GM18519 (cell line): ENCODE measurements at regions not wholly inside any gene's neighbourhood (a gene's known extent, or its start where the extent isn't known, plus 50 kb on each side); places are given as distances from the start of the nearest gene placed in this dataset.

Experiments used
- ATAC-seq: cut with Tn5 transposase; IDR thresholded peaks from one replicate; pipeline ENCODE4 v1.9.1; 2021; ENCODE audit warnings: mild to moderate bottlenecking, moderate library complexity; ENCODE audit not compliant: unreplicated experiment, low FRiP score

DNA sequence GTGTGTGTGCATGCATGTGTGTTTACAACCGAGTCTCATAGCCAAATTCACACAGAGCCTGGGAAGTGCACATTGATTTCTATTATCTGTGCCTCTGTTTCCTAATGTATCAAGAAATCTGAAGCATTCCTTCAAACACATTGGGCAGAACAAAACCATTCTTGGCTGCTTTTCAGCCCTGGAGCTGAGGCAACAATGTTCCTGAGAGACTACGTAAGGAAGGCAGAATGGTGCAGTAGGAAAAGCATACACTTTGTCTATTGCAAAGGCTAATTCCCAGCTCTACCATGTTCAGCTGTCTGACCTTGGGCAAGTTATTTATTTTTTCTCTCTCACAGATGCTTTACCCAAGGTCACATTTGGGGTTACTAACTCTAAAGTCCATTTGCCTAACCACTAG, 575.5 kb downstream of the SOX6 start:
- ATAC-seq: no peak

DNA sequence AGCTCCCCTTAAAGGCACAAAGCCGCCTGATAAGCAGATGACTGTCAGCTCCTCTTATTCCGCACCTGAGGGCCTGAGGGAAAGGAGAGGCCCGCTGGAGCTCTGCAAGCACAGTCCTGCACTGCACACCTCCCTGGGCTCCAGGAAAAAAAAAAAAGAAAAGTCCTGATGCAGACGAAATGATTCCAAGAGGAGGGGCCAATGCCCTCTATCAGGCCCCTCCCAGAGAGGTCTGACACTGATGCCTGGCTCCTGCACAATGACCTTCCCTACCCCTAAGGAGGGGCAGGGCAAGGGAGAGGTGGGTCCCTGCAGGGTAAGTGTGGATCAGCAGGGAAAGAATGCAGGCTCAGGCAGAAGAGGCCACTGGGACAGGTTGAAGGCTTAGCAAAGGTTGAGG, 572.7 kb downstream of the SOX6 start:
- no peak for ATAC-seq

DNA sequence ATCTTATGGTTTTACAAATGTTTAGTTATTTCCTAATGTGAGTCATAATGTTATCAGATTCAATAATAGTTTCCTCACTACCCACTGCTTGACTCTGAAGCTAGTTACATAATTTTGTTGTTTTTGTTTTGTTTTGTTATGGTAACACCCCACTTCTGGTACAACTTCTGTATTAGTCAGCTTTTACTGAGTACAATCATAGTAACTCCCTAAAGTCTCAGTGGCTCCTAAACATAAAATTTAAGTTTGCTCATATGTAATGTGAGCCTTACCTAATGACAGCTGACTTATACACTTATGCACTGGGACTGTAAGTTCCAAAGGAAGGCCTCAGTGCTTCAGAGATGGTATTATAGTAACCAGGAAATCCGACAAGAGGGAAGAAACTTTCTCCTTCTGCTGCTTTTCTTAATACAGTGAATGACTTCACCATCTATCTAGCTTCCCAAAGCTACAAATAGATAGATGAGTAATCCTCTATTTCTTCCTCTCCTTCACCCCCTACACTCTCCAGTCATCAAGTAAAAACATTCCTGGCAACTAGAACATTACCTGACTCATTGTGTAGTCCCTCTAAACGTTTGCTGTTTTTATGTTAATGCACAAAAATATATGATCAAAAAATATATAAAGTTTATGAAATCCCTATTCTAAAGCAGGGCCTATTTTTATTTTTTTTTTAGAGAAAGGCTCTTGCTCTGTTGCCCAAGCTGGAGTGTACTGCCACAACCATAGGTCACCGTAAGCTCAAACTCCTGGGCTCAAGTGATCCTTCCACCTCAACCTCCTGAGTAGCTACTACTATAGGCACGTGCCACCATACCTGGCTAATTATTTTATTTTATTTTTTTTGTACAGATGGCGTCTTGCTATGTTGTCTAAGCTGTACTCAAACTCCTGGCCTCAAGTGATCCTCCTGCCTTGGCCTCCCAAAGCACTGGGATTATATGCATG, 563.0 kb downstream of the SOX6 start:
- no peak for ATAC-seq

DNA sequence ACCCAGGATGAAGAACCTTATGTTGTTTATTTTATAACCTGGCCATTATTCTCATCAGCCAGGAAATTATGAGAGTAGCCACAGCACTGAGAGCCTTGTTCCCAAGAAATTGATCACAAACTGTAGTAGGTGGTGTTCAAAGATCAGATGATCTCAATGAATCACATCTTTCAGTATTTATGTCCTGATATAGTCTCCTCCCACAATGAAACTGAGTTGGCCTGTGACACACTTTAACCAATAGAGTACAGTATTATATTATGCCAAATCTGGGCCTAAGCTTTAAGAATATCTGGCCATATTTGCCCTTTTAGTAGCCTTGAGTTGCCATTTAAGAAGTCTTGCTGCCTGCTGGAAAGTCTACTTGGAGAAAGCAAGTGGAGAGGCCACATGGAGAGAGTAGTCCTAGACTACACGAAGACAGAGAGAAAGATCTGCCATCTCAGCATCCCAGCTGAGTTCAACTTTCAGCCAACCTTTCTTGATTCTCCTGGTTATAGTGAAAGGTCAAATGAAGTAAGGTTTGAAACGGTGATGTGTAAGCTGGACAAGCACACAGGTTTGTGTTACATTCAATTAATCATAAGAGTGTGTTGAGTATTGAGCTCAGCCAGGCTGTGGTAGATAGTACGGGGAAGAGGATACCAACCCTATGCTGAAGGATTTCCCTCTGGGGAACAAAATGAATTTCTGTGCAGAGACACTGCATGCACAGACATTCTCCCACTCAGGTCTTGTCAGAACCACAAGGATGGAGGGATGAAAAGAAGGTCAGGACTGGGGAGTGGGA, 561.8 kb downstream of the SOX6 start:
- ATAC-seq: no peak

DNA sequence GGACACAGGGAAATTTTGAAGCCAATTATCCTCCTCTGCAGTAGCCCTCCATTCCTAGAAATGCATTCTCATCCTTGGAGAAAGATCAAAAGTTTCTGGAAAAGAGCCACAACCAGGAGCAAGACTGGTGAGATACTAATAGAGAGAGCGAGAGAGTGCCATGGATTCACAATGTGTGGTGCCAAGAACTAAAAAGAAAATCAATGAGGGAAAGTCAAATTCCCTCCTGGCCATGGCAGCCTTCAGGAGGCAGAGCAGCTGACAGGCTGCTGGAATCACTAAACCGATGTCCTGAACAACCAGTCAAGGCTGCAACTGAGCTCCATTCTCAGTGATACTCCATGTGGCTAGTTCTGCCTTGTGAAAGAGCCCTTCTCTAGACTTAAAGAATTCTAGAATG, 561.0 kb downstream of the SOX6 start:
- ATAC-seq: no peak

DNA sequence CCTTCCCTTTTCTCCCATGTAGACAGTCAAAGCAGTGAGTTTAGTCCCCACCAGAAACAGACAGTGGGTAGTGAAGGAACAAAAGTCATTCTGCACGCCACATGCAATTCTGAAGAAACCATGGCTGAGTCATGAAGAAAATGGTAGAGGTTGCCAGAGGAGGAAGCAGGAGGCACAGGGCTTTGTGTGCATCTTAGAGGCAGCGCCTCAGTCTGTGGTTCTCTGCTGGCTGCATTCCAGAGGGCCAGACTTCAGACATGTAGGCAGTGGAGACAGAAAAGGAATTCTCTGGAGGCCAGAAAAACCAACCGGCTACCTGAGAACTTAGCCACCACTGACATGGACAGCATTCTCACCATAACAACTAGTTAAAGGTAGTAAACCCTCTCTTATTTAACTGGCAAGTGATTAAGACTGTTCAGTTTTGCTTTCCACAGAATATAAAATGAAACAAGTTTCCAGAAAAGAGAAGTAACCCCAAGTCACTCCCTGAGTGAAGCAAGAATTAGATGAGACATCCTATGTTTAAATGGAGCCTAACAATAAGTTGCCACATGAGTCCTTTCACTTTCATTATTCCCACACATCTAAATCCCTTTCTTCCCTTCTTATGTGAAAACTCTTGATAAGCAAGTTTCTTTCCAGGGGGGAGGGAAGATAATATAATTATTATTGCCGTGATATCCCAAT, 556.1 kb downstream of the SOX6 start:
- ATAC-seq: no peak

DNA sequence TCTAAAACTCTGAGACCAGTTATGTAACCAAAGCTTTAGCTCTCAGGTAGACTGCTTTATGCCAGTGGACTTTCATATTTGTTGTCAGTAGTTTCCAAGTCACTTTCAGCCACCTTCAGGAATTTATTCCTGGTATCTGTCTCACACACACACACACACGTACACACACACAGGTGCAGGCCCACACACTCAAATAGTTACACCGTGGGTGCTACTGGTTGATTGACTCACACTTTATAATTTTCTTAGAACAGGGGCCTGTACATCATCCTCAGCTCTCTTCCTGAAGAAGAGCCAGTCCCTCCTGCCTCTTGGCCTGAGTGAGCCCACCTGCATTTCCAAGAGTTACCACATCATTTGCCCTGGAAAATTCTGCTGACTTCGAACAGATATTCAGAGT, 555.2 kb downstream of the SOX6 start:
- no peak for ATAC-seq

DNA sequence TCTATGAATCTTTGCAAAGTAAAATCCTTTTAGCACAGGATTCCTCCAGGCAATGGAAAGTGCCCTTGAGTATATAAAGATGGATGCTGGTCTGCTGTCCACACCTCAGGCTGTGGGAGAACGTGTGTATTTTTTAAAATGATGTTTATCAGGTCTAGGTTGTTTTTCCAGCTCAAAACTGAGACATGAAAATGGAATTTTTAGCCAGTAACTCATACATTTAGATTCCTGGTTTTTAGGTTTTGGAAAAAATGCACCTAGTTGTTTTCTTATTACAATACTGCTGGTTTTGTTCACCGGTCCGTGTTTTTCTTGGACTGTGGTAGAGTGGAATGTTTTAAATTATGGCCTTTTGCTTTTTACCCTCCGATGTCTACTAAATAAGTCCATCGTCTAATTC, 554.7 kb downstream of the SOX6 start:
- ATAC-seq: no peak

DNA sequence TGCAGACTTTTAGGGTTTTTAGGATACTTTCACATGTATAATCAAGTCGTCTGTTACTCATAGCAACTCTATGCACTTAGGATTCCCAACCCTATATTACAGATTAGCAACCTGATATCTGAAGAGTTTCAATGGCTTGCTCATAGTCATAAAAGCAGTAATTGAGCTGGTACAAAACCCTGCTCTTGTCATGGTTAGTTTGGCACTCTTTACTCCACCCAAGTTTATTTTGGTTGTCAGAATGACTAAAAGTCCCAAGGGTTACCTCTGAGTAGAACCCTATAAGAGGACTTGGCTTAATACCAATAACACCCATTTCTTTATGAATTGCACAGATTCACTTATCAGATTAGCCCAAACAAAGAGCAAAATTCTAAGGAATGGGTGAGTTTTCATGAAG, 550.6 kb downstream of the SOX6 start:
- ATAC-seq: no peak

DNA sequence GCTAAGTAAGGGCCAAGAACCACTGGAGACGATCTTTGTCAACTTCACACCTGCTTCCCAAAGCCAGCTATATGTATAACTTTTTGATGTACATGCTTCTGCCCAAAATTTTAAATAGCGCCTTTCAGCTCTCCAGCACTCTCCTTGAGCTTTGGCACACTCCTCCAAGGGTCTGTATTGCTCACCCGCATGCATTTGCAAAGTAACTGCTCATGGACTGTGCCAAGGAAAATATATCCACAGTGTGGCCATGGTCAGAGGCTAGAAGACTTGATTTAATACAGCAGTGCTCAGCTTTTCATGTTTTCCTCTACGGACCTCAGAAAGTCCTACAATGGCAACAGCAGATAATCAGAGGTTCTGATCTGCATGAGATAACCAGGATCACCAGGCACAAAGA, 550.1 kb downstream of the SOX6 start:
- no peak for ATAC-seq

DNA sequence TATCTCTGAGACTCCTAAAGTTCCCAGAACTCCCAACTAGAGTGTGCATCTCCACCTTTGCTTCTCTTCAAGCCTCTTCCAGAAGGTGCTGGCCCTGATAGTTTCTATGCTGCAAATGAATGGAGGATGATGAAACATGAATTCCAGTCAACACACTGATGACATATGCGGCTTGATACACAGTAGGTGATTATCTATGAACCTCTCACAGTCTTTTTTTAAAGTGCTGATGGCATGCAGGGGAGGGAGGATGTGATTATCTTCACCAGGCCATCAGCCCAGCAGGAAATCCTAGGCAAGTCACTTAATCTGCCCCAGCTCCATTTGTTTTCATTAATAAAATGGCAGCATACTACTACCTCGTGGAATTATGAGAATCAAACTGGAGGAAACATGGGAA, 548.5 kb downstream of the SOX6 start:
- ATAC-seq: no peak

DNA sequence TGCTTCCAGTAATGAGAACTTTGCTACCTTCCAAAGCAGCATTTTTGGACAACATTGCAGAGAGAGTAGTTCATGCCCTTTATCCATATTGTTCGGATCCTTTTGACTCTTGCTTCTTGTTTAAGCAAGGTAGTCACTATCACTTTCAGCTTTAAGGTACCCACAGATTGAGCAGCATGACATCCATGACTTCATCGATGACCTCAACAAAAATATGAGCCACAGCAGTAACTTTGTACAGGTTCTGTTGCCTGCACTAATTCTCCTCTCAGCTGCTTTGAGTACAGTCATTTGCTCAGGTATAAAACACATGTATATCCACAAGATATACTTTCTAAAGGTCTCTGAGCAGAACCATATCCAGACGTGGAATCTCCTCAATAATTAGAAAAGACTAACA, 546.3 kb downstream of the SOX6 start:
- no peak for ATAC-seq

DNA sequence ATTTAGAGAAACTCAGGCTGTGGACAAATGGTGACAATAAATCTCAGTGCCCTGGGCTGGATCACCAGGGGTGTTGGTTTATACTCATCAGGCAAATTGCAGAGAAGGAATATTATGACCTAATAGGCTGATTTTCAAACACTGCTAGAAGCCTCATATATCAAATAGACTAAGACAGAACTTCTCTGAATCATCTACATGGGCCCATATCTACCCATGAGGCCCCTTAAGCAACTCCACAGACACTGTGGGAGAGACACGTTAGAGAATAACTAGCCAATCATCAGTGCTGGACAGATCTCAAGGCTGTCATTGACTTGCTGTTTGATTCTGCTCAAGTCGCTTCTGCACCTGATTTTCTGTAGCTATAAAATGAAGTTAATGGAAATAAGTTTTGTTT, 545.8 kb downstream of the SOX6 start:
- no peak for ATAC-seq

DNA sequence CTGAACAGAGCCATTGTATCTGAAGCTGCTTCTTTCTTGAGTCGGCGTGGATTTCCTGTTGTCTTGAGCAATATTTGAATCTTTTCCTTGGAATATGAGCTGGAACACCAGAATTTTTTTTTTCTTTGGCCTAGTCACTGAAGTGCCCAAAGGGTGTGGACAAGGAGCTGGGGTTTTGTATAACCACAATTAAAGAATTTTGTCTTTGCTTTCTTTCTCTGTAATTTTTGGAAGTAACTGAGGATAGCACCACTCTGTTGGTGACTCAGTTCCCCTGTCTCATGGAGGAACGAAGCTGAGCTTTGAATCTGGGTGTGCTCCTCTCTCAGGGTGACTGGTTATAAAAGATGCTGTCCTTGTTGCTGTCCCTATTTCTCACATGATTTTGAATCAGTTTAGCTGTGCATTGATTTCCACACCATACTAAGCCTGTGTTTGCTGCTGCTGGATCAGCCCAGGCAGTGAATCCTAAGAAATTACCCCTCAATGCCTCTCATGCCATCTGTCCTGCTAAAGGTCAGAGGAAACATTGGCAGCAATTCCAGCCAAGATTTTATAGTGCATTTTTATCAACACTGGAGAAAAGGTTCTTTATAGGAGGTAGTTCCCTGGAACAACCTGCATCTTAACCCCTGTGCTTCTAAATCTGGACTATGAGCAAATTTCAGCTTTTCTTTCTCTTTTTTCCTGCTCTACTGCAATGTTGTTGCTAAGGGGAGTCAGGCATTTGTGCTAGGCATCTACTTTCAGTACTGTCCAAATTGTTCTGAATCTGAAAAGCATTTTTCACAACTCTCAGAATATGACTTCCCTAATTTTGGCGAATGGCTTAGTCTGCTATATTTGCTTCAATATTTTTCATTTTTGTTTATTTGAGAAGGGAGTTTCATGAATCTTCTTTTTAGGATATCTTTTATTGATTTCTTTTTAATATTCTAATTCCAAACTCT, 540.8 kb downstream of the SOX6 start:
- no peak for ATAC-seq

DNA sequence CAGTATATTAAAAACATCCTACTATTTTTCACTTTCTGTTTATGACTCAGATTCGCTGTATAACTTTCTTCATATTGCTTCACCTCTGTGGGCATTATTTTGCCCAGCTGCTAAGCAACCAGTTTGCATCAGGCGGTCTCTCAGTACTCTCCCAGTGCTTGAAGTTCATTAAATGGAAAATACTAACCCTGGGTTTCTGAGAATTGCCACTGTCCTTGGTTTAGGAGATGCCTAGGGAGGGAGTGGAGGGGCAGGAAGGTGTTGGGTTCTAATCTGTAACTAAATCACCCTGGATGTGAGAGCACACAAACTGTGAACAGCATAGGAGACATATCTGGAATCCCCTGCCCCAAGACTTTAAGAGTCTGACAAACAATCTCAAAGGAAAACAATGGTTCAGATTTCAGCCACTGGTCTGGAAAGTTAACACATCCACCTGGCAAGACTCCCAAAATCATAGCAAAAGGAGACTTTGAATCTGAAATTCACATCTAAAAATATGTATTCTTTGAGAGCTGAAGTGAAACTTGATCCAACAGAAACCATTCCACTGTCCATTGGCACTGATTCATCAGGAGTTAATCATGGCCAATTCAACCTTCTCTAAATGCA, 540.0 kb downstream of the SOX6 start:
- no peak for ATAC-seq

DNA sequence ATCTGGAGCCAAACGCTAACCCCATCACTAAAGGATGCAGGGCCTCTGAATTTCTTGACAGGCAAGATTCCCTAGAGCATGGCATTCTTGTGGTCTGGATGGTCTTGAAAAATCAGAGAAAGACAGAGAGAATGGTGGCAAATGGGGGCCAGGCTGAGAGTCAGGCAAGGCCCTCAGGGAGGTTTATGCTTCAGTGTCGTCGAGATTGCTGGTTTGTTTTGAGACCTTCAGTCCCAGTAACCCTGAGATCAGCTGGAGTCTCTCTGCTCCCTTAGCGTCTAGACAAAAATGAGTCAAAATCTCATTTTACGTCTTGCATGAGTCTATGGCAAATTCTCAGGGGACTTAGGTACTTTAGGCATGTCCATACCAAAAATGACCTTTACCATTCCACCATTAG, 539.3 kb downstream of the SOX6 start:
- ATAC-seq: no peak

DNA sequence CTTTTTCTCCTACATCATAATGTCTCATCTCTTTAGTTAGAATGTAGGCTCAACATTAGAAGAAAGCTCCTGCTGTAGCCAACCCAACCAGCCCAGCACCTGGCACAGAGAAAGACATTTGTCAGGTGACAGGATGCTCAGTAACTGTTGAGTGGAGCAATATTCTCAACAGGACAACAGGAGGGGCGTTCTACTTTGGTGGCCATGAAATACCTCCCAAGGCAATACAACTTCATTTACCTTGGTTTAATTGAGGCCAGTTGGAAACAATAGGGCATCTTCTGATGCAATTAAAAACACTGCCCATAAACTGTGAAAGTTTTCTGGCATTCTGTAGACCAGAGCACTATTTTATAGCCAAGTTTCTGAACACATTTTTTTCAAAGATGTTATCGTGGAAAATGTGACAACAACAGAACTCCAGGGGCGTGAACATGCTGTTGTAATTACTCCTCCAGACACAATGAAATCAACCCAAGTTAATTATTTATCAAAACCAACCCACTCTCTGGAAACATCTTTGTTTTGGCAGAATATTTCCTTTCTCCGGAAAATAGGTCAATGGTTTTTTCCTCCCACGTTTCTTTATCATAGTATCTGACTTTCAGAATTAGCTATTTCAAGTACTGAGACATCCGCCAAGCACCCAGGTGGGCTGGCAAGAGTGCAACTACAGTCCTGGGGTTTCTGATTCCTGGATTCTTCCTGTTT, 538.1 kb downstream of the SOX6 start:
- no peak for ATAC-seq

DNA sequence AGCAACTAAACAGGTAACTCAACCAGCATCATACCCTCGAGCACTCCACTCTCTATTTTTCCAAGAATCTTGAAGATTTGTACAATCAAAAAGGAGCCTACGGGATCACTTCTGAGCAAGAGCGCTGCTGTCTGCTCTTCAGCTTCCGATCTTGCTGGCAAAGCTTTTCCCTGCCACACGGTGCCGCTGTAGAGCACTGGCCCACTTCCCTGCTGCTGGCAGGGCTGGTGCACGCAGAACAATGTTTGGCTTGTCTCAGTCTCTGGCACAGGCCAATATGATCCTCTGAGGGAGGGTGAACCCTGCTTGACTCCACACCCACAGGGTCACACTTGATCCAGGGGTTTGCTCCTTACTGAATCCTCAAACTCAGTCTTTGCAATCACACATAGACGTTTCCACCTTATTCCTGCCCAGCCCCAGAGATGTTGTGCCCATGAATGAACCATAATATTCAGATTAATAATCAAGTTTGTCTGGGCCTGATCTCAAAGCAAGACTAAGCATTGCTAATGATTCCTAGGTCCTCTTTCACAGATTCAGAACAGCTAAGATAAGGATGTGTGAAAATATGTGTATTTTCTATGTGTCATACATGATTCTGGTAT, 536.6 kb downstream of the SOX6 start:
- peak; percentile 93 for ATAC-seq

DNA sequence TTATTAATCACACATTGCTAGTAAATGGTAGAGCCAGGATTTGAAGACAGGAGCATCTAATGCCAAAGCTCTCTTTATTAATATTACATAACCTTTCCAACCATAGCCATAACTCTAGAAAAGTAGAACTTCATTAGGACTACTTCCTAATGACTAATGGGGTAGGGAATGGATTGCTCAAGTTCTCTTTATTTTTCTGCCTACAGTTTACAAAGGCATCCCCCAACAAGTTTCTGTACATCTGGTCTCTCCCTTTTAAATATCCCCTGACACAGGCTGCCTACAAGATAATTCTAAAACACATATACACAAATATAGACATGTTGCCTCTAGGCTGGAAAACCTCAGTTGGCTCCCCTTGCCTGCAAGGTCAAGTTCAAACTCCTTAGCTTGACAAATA, 534.9 kb downstream of the SOX6 start:
- ATAC-seq: no peak
